GM21825 (cell line): ENCODE measurements at regions not wholly inside any gene's neighbourhood (a gene's known extent, or its start where the extent isn't known, plus 50 kb on each side); places are given as distances from the start of the nearest gene placed in this dataset.

ENCODE experiments used
- ATAC-seq: cut with Tn5 transposase; IDR thresholded peaks from one replicate; pipeline ENCODE4 v1.9.1; 2021; ENCODE audit warnings: mild to moderate bottlenecking, moderate library complexity; ENCODE audit not compliant: unreplicated experiment

DNA sequence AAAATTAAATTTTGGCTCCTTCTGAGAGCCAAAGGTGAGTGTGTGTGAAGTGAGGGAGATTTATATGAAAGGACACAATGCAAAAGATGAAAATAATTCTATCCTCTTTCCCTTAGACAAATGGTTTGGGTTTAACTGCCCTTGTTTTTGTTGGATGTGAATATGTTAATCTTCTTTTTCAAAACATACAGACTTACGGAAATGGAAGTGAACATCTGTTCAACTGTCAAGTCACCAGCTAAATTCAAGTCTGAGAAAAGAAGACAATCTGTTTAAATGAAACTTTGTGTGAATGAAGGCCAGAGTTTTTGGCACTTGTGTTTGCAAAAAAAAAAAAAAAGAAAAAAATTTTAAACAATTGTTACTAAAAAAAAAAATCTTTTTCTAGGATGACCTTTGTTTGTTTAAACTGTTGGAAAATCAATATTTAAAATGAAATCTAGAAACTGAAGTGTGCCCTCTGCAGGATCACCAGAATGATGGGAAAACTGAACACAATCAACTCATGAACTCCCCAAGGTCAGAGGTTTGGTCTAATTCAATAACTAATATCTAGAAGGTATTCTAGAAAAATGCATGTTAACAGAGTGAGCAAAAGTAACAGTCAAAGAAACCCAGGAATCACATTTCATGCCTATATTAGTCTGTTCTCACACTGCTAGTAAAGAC is 448.8 kb downstream of the FLRT2 start:
- no peak for ATAC-seq

DNA sequence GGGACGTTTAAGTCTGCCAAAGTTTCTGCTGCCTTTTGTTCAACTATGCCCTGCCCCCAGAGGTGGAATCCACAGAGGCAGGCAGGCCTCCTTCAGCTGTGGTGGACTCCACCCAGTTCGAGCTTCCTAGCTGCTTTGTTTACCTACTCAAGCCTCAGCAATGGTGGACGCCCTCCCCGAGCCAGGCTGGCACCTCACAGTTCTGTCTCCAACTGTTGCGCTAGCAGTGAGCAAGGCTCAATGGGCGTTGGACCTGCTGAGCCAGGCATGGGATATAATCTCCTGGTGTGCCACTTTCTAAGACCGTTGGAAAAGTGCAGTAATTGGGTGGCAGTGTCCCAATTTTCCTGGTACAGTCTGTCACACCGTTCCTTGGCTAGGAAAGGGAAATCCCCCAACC is 444.7 kb downstream of the FLRT2 start:
- no peak for ATAC-seq

DNA sequence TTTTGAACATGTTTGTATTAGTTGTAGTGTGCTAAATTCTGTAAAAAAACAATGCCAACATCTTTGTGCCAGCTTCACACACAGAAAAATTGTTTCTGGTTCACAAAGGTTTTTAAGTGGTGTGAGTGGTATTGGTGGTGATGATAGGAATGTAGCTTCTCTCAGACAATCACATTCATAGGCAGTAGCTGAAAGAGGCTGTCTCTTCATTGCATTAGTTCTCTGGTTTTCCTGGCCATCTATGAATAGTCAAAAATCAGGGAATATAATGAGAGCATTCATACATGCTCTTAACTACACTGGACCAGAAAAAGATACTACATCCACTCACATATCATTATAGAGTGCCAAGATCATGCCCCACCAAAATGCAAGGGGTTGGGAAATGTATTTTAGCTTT is 433.5 kb downstream of the FLRT2 start:
- no peak for ATAC-seq

DNA sequence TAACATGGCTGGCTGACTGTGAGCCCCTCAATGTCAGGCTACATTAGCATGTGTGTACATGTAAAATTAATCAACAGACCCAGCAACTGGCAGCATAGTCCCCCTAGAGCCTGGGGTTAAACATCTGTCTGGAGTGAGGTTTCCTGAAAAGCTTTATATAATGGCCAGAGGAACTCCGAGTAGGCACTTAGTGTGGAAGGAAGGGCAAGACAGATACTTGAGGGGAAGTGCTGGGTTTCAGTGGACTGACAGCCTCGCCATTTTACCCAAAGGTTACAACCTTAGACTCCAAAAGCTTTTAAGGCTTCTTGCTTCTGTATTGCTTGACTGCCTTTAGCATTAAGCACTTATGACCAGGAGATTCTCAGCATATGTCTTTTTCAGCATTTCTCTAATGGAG is 430.8 kb downstream of the FLRT2 start:
- ATAC-seq, result no peak

DNA sequence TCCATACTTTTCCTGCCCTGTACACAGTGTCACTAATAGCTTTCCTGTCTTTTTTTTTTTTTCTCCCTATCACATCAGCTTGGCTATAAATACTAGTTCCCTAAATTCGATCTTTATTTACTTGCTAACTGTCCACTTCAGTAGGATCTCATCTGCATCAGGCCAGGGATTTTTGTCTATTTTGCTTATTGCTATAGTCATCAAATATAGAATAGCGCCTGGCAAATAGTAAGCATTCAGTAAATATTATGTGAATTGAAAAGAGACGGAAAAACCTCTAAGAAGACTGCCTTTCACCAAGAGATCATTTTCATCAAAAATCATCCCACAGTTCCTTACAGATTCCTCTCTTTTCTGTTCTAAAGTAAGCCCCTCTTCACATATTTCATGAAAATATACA is 429.1 kb downstream of the FLRT2 start:
- ATAC-seq, result no peak

DNA sequence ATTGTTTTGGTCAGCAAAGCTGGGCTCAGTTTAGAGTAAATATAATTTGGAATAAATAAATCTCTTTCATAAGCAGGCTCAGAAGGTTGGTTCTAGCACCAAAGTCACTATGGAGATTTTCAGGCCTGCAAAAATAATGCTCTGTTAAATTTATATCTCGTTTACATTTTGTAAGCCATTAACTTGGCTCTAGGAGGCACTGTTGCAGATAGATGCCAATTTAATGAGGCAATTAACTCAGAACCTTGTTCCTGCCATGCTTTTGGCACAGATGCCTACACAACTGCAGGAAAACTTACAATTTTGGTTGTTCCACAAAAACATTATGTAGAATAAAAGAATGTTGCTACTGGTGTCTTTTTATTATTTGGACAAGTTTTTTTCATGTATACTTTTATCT is 428.1 kb downstream of the FLRT2 start:
- ATAC-seq, result no peak

DNA sequence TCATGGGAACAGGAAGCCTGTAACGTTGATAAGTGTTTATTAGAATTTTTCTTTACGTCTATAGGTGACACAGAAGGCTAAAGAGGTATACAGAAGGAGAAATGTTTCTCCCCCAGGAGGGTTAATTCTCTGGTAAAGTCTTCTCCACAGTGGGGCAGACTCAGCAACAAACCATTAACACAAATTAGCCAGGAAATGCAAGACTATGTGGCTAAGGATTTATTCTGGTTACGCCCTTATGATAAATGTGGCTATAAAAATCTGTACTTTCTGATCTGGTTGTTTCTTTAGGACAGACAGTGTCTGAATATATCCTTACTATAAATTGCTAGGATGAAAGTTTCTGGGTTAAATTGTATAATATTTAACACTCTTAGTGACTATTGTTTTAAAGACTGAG is 423.3 kb downstream of the FLRT2 start:
- ATAC-seq, result no peak

DNA sequence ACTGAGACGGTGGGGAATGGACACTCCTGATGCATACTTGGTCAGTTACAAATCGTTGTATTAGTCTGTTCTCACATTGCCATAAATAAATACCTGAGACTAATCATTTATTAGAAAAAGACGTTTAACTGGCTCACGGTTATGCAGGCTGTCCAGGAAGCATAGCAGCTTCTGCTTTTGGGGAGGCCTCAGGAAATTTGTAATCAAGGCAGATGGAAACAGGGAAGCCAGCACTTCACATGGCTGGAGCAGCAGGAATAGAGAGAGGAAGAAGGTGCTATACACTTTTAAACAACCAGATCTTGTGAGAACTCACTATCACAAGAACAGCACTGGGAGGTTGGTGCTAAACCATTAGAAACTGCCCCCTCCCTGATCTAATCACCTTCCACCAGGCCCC is 418.2 kb downstream of the FLRT2 start:
- ATAC-seq, result no peak

DNA sequence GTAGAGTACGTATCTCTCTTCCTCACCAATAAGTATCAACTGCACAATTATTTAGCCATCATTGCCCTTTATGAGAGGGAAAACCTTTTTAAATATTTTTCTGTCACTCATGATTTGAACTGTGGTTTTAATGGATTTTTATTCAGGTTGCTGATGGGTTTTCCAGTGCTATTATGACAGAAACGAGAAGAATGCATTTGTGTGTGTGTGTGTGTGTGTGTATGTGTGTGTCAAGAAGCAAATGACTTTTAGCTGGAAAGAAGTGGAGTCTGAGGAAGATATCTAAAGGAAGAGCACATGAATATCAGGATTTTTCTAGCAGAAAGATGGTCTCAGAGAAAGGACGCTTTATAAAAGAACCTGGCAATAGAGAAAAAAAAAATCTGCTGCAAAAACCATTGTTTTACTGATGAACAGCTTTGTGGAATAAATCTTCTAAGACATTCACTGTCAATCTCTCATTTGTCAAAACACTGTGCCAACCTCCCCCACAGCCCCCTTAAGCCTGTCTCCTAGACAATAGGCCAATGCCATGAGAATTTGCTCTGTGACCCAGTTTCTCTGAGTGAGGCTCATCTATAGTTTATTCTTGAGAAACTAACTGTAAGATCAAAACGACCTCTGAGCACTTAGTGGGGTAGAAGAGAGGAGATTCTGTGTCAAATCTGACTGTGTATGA is 417.7 kb downstream of the FLRT2 start:
- ATAC-seq, result no peak

DNA sequence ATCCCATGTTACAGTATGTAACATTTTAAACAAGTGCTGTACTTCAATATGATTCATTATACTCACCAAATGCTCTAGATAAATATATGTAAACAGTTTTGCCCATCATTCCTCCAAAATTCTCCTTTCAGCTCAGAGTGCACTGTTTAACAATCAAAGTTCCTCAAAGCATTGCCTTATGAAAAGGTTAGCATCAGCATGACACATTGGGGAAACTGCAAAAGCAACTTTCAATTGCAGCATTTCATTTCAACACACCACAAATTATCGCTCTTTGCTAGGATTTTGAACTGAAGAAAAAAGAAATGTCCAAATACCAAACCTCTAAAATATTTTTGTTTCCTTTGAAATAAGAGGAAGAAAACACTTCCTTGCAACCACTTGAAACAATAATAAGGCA is 413.2 kb downstream of the FLRT2 start:
- ATAC-seq, result no peak

DNA sequence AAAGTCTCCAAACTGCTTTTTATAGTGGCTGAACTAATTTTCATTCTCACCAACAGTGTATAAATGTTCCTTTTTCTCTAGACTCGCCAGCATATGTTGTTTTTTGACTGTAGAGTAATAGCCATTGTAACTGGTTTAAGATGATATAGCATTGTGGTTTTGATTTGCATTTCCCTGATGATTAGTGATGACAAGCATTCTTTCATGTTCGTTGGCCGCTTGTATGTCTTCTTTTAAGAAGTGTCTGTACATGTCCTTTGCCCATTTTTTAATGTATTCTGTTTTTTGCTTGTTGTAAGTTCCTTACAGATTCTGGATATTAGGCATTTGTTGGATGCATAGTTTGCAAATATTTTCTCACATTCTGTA is 404.9 kb downstream of the FLRT2 start:
- ATAC-seq, result peak; percentile 45

DNA sequence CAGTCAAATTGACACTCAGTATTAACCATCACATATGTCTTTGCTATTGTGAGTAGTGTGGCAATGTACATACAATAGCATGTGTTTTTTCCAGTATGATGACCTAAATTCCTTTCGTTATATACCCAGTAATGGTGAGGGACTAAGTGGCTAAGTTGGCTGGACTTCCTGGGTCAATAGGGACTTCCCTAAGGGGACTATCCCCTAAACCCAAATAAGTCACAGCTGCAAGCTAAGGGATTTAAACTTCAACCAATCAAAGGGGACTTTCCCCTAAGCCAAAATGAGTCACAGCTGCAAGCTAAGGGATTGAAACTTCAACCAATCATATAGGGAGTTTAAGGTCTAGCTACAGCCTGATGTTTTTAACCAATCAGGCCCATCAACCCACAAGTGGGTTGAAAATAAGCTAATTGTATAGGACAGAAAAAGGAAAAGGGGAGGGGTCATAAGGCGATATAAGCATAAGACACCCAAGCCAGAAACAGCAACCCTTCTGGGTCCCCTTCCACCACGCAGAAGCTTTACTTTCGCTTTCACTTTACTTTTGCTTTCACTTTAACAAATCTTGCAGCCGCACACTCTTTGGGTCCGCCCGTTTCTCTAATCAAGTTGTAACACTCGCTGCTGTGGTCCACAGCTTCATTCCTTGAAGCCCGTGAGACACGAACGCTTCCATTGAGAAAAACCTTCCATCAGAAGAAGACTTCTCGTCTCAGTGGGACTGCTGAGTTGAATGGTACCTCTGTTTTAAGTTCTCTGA is 404.4 kb downstream of the FLRT2 start:
- peak; percentile 92 for ATAC-seq

DNA sequence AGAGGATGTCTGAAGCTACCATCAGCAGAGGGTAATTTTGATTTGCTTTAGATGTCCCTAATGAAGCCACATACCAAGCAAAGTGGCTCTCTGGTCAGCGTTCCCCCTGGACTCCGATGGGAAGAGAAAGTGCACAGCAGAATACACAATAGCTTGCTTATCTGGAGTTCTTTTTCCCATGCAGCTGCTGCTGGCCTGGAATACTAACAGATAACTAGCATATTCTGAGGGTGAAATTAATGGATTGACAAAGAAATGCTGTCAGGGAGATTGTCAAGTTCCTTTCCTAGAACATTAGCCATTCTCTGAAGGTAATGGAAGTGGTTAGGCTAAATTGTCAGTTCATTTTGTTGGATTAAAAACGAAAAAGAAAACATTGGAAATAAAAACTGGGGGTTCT is 391.3 kb downstream of the FLRT2 start:
- ATAC-seq, result no peak

DNA sequence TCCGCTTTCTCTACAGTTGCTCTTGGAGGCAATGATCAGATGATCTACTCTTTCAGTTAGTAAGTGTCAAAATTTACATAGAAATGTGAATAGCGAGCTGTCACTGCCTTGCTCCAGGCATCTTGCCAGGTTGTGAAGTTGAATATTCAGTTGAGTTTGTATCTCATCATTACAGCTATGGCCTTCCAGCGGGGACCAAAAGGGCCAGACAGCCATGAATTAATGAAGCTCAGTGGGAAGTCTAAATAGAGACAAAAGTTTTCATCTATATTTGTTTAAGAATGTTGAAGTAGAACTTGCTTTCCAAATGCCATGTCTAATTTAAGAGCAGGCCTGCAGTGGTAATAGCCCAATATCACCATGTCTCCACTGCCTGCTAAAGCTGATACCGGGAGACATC is 387.8 kb downstream of the FLRT2 start:
- ATAC-seq, result no peak

DNA sequence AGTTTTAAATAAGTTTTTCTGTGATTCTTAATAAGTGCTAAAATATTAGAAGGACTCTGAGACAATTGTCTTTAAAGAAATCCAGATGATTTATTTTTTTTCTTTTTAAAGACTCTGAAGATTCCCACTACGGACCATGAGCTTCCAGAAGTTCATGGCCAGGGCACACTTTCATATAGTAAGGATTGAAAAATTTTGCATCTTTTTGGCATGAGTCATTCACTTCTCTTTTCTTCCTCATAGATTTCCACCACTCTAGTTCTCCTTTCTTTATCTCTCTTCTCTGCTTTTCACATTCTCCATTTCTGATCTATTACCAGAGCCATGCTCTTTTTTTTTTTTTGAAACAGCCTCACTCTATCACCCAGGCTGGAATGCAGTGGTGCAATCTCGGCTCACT is 385.8 kb downstream of the FLRT2 start:
- no peak for ATAC-seq

DNA sequence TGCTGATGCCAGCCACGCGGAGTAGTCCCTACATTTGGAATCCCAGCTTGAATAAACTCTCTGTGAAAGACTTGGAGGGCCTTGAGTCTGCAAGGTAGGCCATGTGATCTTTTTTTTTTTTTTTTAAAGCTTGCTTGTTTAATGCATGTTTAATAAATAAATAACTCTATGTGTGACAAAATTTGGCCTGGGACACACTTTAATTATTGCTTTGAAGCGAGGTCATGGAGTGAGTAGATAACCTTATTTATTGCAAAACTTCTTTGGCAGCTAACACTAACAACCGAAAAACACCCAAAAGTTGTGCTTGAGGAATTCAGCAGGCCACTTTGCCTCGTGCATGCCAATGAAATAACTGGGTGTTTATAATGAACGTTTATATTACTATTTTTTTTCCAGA is 382.2 kb downstream of the FLRT2 start:
- no peak for ATAC-seq

DNA sequence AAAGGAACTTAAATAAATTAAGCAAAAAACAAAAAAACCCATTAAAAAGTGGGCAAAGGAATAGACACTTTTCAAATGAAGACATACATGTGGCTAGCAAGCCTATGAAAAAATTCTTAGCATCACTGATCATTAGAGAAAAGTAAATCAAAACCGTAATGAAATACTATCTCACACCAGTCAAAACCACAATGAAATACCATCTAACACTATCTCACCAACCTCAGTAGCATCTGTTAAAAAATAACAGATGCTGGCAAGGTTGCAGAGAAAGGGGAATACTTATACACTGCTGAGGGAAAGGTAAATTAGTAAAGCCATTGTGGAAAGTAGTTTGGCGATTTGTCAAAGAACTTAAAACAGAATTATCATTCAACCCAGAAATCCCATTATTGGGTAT is 381.1 kb downstream of the FLRT2 start:
- no peak for ATAC-seq

DNA sequence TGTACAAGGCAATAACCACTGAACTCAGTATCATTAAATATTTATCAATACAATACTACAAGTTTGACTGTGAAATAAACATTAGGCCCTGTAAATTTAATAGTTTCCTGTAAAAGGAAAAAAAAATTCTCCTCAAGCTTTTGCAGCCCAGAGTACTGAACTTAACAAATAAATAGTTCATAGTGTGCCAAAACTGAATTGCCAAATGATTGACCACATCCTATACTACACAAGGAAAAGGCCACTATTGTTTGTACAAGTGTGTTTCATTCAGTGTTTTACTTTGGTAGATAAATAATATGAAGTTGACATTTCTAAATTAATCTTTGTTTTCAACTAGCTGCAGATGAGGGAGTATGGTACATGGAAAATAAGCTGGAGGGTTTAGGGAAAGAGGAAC is 379.6 kb downstream of the FLRT2 start:
- no peak for ATAC-seq

DNA sequence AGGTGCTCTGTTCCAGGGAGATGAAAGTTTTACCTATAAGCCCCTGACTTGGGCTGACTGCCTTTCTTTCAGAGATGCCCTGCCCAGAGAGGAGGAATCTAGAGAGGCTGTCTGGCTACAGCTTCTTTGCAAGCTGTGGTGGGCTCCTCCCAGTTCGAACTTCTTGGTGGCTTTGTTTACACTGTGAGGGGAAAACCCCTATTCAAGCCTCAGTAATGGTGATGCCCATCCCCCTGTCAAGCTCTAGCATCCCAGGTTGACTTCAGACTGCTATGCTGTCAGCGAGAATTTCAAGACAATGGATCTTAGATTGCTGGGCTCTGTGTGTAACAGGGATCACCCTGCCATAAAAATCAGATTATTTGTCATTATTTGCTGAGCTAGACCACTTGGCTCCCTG is 377.6 kb downstream of the FLRT2 start:
- no peak for ATAC-seq

DNA sequence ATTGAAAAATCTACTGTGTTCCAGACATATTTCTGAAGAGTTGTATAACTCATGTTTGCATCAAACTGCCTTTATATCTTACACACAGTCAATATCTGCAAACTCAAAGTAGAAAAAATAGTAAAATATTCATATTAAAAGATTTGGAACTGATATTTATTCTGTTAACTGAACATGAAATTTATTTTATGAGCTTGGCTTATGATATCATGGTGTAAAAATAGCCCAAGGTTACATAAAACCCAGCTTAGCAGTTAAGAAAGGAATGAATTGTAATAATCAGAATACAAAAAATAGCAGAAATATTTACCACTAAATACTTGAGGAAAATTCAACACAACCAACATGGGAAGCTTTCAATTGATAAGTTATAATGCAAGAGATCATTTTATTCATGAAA is 367.9 kb downstream of the FLRT2 start:
- ATAC-seq, result no peak

DNA sequence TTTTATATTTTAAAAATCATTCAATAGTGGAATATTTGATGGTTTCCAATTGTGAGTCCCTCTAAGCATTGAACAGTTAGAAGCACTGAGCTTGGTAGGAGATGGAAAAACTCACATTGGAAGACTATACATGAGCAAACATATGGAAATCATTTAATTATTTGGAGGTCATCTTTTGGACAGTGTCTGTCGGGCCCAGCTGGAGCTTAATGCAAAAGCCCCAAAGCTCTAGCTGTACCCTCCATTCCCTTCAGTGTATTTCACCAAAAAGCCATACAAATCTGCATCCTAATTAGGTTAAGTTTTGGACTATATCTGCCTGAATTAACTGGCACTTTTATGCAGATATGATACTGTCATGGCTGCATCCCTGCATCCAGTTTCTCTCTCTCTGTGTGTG is 365.7 kb downstream of the FLRT2 start:
- ATAC-seq, result no peak

DNA sequence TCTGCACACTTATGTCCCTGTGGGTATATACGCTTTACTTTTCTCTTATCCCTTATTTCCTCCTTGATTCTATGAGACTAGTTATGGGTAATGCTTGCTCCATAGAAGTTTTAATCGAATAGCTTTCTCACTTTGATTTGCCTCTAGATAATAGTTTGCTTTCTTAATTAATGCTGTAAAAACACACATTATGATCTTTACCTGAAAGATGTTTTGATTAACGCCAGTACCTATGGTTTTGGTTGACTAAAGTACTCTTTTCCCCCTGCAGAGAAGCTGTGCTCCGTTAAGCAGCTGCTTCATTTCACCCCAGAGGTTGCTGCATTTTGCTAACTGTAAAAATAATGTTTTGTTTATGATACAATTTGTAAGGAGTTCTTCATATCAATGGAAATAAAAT is 362.3 kb downstream of the FLRT2 start:
- ATAC-seq, result no peak
